HEK293 (cell line): ENCODE measurements at regions not wholly inside any gene's neighbourhood (a gene's known extent, or its start where the extent isn't known, plus 50 kb on each side); places are given as distances from the start of the nearest gene placed in this dataset.

Source experiments
- CTCF ChIA-PET: fragments of 350-600 bp; formaldehyde crosslinking; extraction: SDS; loops from one replicate; lab custom pipeline; 2021; ENCODE audit warnings: antibody characterized with exemption; lab: Yijun Ruan, JAX
- POLR2A ChIA-PET: fragments of 300-600 bp; formaldehyde crosslinking; extraction: SDS; loops from one replicate; lab custom pipeline; 2020; ENCODE audit warnings: antibody characterized with exemption, inconsistent platforms; lab: Yijun Ruan, JAX
- H3K27ac ChIP-seq: fragments of 200-500 bp; sonication (Bioruptor generic); 2 replicates; pipeline ENCODE4 v1.5.1; 2014; ENCODE audit warnings: low read depth, low read length, control low read depth, inconsistent platforms; ENCODE audit errors: extremely low read depth
- H3K36me3 ChIP-seq, 2 experiments: fragments of 200-500 bp in 1 of 2; sonication (Bioruptor generic) in 1 of 2; 1 replicate in 1 of 2; 2 replicates in 1 of 2; pipeline ENCODE4 v1.5.1; 2014 to 2017; ENCODE audit warnings: inconsistent platforms in 2 of 2, low read length in 2 of 2; ENCODE audit not compliant: control insufficient read depth in 2 of 2, insufficient read depth in 1 of 2
- H3K4me1 ChIP-seq: fragments of 200-500 bp; sonication (Bioruptor generic); 2 replicates; pipeline ENCODE4 v1.5.1; 2014; ENCODE audit warnings: mild to moderate bottlenecking, low read length, inconsistent platforms; ENCODE audit not compliant: control insufficient read depth, insufficient read depth
- H3K4me3 ChIP-seq: 2 replicates; pipeline ENCODE4 v1.5.1; 2011; ENCODE audit warnings: low read depth, mild to moderate bottlenecking, control low read depth, low read length, moderate library complexity
- H3K9me3 ChIP-seq: fragments of 200-500 bp; sonication (Bioruptor generic); 2 replicates; pipeline ENCODE4 v1.5.1; 2014; ENCODE audit warnings: low read depth, low read length, inconsistent platforms; ENCODE audit not compliant: control insufficient read depth, insufficient read depth
- BCL11B ChIP-seq: fragments of 450-650 bp; formaldehyde crosslinking; IDR thresholded peaks from 2 replicates; pipeline ENCODE4 v1.5.1; 2016; ENCODE audit warnings: low read depth, missing biosample characterization, missing genetic modification characterization
- GLI2 ChIP-seq: fragments of 450-650 bp; formaldehyde crosslinking; IDR thresholded peaks from 2 replicates; pipeline ENCODE4; 2017; ENCODE audit warnings: missing biosample characterization, missing genetic modification characterization, low read depth, borderline replicate concordance
- KLF16 ChIP-seq: fragments of 450-650 bp; formaldehyde crosslinking; IDR thresholded peaks from 2 replicates; pipeline ENCODE4 v1.5.1; 2017; ENCODE audit warnings: missing biosample characterization, missing genetic modification characterization
- KLF17 ChIP-seq: fragments of 450-650 bp; formaldehyde crosslinking; IDR thresholded peaks from 2 replicates; pipeline ENCODE4 v1.5.1; 2016; ENCODE audit warnings: missing biosample characterization, missing genetic modification characterization
- RBAK ChIP-seq: fragments of 450-650 bp; formaldehyde crosslinking; IDR thresholded peaks from 2 replicates; pipeline ENCODE4 v1.5.1; 2016; ENCODE audit warnings: missing biosample characterization, missing genetic modification characterization
- SETDB1 ChIP-seq: IDR thresholded peaks from one replicate; pipeline ENCODE4 v1.6.1; 2017; ENCODE audit warnings: mild to moderate bottlenecking, low read length, moderate library complexity, mixed read lengths; ENCODE audit not compliant: insufficient read length
- ZBTB10 ChIP-seq: fragments of 450-650 bp; formaldehyde crosslinking; IDR thresholded peaks from 2 replicates; pipeline ENCODE4 v1.5.1; 2016; ENCODE audit warnings: missing biosample characterization, missing genetic modification characterization
- ZBTB48 ChIP-seq: fragments of 450-650 bp; formaldehyde crosslinking; IDR thresholded peaks from 2 replicates; pipeline ENCODE4 v1.5.1; 2016; ENCODE audit warnings: missing biosample characterization, missing genetic modification characterization
- ZBTB49 ChIP-seq: fragments of 450-650 bp; formaldehyde crosslinking; IDR thresholded peaks from 2 replicates; pipeline ENCODE4 v1.5.1; 2016; ENCODE audit warnings: missing biosample characterization, missing genetic modification characterization, low read depth
- ZNF18 ChIP-seq: fragments of 450-650 bp; formaldehyde crosslinking; IDR thresholded peaks from 2 replicates; pipeline ENCODE4 v1.5.1; 2016; ENCODE audit warnings: missing biosample characterization, missing genetic modification characterization
- ZNF223 ChIP-seq: fragments of 450-650 bp; formaldehyde crosslinking; IDR thresholded peaks from 2 replicates; pipeline ENCODE4 v1.5.1; 2016; ENCODE audit warnings: missing biosample characterization, missing genetic modification characterization
- ZNF266 ChIP-seq: fragments of 450-650 bp; formaldehyde crosslinking; IDR thresholded peaks from 2 replicates; pipeline ENCODE4 v1.5.1; 2016; ENCODE audit warnings: missing biosample characterization, missing genetic modification characterization, low read depth
- ZNF280D ChIP-seq: fragments of 450-650 bp; formaldehyde crosslinking; IDR thresholded peaks from 2 replicates; pipeline ENCODE4 v1.5.1; 2016; ENCODE audit warnings: missing biosample characterization, missing genetic modification characterization
- ZNF510 ChIP-seq: fragments of 450-650 bp; formaldehyde crosslinking; IDR thresholded peaks from 2 replicates; pipeline ENCODE4 v1.5.1; 2018; ENCODE audit warnings: mild to moderate bottlenecking, missing genetic modification characterization, missing biosample characterization; ENCODE audit not compliant: insufficient replicate concordance
- ZNF560 ChIP-seq: fragments of 450-650 bp; formaldehyde crosslinking; IDR thresholded peaks from 2 replicates; pipeline ENCODE4 v1.5.1; 2017; ENCODE audit warnings: missing biosample characterization, missing genetic modification characterization, borderline replicate concordance
- ZNF580 ChIP-seq: fragments of 450-650 bp; formaldehyde crosslinking; IDR thresholded peaks from 2 replicates; pipeline ENCODE4 v1.5.1; 2016; ENCODE audit warnings: missing biosample characterization, missing genetic modification characterization
- ZNF621 ChIP-seq: fragments of 450-650 bp; formaldehyde crosslinking; IDR thresholded peaks from 2 replicates; pipeline ENCODE4 v1.5.1; 2017; ENCODE audit warnings: missing biosample characterization, missing genetic modification characterization
- ZNF645 ChIP-seq: fragments of 450-650 bp; formaldehyde crosslinking; IDR thresholded peaks from 2 replicates; pipeline ENCODE4; 2016; ENCODE audit warnings: missing biosample characterization, missing genetic modification characterization
- ZNF692 ChIP-seq: fragments of 450-650 bp; formaldehyde crosslinking; IDR thresholded peaks from 2 replicates; pipeline ENCODE4 v1.5.1; 2016; ENCODE audit warnings: missing biosample characterization, missing genetic modification characterization
- ZSCAN30 ChIP-seq: fragments of 450-650 bp; IDR thresholded peaks from 2 replicates; pipeline ENCODE4 v1.5.1; 2018; ENCODE audit warnings: missing biosample characterization, mild to moderate bottlenecking, missing genetic modification characterization, moderate library complexity

- Histone ChIP-seq H3K36me3 (no peaks in the 10 kb centered on the region), H3K9me3 (no peaks in the 10 kb centered on the region; the same call in 1 of the 2 replicates), H3K4me3 (no peak overlapping the region), H3K27ac (no peak overlapping the region), H3K4me1 (no peaks in the 10 kb centered on the region)
- CTCF ChIA-PET, result interaction anchor here (1.0 to 3.7 kb wide), 6 partner anchors 15 to 1037 kb away, joined by 3 to 16 read pairs (median 4); no protein-coding TSS in a partner anchor
- no peak for TF ChIP-seq GLI2
- TF ChIP-seq ZBTB49 (tag by site-specific recombination), result no peak
- TF ChIP-seq ZNF560 (tag by site-specific recombination), result no peak
- no peak for TF ChIP-seq KLF16 (tag by site-specific recombination)
- no peak for TF ChIP-seq BCL11B
- TF ChIP-seq ZSCAN30, result no peak
- TF ChIP-seq ZNF510, result no peak
- no peak for TF ChIP-seq ZNF645 (tag by site-specific recombination)
- TF ChIP-seq ZNF692 (tag by site-specific recombination), result no peak
- no peak for TF ChIP-seq ZNF621 (tag by site-specific recombination)
- no peak for TF ChIP-seq ZBTB10
- TF ChIP-seq ZNF280D (tag by site-specific recombination), result no peak
- no peak for TF ChIP-seq ZNF223 (tag by site-specific recombination)
- no peak for TF ChIP-seq RBAK (tag by site-specific recombination)
- no peak for TF ChIP-seq ZBTB48
- TF ChIP-seq SETDB1, result no peak
- no peak for TF ChIP-seq ZNF18
- TF ChIP-seq ZNF266 (tag by site-specific recombination), result no peak
- no peak for TF ChIP-seq KLF17 (tag by site-specific recombination)
- TF ChIP-seq ZNF580, result no peak
- POLR2A ChIA-PET, result no interaction called here
Measured at GRCh38 chr5:6818594-6819511, 105.6 kb downstream of the TENT4A start.
